ENCODE measurements at regions not wholly inside any gene's neighbourhood (a gene's known extent, or its start where the extent isn't known, plus 50 kb on each side); places are given as distances from the start of the nearest gene placed in this dataset.

DNA sequence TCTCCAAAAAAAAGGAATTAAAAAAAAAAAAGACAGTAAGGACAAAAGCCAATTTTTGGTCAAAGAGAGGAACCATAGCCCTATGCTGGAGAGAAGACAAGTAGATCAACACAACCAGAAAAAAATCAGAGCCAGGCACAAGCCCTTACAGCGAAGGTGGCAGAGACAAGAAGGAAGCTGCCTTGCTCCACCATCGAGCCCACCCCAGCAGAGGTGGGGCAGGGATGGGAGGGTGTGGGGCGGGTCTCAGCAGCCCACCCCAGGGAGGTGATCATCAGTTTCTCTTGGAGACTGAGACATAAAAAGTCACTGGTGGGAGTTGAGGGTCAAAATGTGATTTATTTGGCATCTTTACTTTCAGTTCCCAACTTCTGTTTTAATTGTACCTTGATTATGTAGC is 332.4 kb downstream of the FOXO1 start:
- no peak for TF ChIP-seq CTCF (conservative IDR thresholded peaks at IDR 0.05; ENCODE audit: low read length)
- no peak overlapping the region for H3K4me3 ChIP-seq (ENCODE audit: low read length)
- no peak for DNase-seq (ENCODE audit: low read depth)

- no peak for DNase-seq (ENCODE audit: low read depth)
- TF ChIP-seq CTCF (conservative IDR thresholded peaks at IDR 0.05; ENCODE audit: low read length) = no peak
- no peak overlapping the region for H3K4me3 ChIP-seq (ENCODE audit: low read length)
Measured at GRCh38 chr13:40334616-40335015, 331.8 kb downstream of the FOXO1 start.

DNA sequence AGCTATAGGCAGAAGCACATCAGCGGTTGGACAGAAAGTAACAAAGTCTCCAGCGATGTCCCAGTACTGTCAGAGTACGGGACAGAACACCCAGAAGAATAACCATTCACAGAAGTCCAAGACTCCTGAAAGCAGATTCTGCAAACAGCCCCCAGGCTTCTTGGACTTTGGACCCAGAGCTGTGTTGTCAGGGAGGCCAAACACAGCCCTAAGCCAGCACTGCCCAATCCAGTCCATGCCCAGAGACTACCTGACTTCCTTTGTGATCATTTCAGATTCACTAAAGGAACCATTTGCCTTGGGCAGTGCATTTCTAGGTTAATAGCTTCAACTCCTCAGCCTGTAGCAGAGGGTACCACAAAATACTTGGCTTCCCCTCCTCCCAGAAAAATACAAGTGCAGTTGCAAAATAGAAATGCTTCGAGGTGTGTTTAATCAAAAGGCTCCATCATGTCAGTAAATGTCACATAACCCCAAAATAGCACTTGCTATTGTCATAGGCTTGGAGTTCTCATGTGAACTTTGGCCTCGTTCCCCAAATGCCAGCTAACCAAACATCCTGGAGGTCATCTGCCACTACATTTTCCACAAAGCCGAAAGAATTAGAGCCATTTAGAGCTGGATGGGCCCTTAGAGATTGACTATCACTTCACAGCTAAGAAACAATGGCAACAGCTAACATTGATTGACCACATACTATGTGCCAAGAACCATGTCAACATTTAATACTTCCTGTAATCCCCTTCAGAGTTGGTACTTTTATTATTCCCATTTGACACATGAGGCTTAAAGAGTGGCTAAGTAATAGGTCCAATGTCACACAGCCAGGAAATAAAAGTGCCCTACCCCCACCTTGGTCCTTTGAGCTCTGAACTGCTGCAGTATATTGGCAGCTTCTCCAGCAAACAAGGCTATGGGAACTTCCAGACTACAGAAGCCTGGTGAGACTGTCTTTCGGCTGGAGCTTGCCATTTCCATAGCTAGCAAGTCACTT is 329.9 kb downstream of the FOXO1 start:
- no peak overlapping the region for H3K4me3 ChIP-seq (ENCODE audit: low read length)
- TF ChIP-seq CTCF (conservative IDR thresholded peaks at IDR 0.05; ENCODE audit: low read length) = no peak
- DNase-seq (ENCODE audit: low read depth) = no peak

GRCh38 chr13:40337651-40338050 is 328.8 kb downstream of the FOXO1 start:
- TF ChIP-seq CTCF (conservative IDR thresholded peaks at IDR 0.05; ENCODE audit: low read length) = no peak
- no peak for DNase-seq (ENCODE audit: low read depth)

GRCh38 chr13:40338217-40338616 is 328.2 kb downstream of the FOXO1 start:
- TF ChIP-seq CTCF (conservative IDR thresholded peaks at IDR 0.05; ENCODE audit: low read length) = no peak
- no peak for DNase-seq (ENCODE audit: low read depth)
- H3K4me3 ChIP-seq (ENCODE audit: low read length) = no peak overlapping the region

More at GRCh38 chr13:40337651-40338050, 328.8 kb downstream of the FOXO1 start:
- H3K4me3 ChIP-seq (ENCODE audit: low read length) = no peak overlapping the region

GRCh38 chr13:40340368-40341095 is 325.9 kb downstream of the FOXO1 start:
- H3K4me3 ChIP-seq (ENCODE audit: low read length) = no peak overlapping the region
- 0 out of 2 replicates have a peak, but pooled peaks have one; percentile 5 for TF ChIP-seq CTCF (conservative IDR thresholded peaks at IDR 0.05; ENCODE audit: low read length)
- peak; percentile 3 for DNase-seq (ENCODE audit: low read depth)

All from AG10803 (cell line).